ENCODE measurements at regions not wholly inside any gene's neighbourhood (a gene's known extent, or its start where the extent isn't known, plus 50 kb on each side); places are given as distances from the start of the nearest gene placed in this dataset.

DNA sequence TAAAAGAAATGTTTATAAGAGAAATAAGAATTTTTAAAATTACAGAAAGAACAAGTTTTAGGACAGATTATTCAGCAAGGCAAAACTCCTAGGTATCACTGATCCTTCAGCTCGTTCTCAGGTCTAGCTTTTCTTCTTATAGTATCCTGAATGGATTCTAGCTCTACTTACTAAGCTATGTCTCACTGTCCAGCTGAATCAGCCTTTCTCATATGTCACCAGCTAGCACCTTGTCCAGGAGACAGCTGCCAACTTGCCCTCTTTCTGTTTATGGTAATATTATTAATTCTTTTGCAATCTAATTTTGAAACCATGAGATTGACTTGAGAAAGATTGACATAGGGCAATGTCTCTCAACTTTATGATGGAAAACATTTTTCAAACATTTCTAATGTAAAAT, 159.9 kb downstream of the LYPLAL1 start:
- Histone ChIP-seq H3K4ac (ENCODE audit: low read length) (no peak overlapping the region), H3K9me3 (replicated peaks in 1 of 2; ENCODE audit: control insufficient read depth in 2 of 2, insufficient read depth in 1 of 2, low read depth in 1 of 2, low read length in 2 of 2) (no peaks in the 10 kb centered on the region), H4K8ac (ENCODE audit: low read depth, low read length) (no peak overlapping the region), H2BK12ac (ENCODE audit: low read length) (no peak overlapping the region), H4K91ac (ENCODE audit: low read depth, low read length, poor library complexity) (no peak overlapping the region), H3K18ac (ENCODE audit: low read length) (no peak overlapping the region), H2BK15ac (ENCODE audit: low read length) (no peak overlapping the region), H3K4me1 (ENCODE audit: control insufficient read depth in 2 of 2, insufficient read depth in 1 of 2, low read depth in 1 of 2, low read length in 2 of 2) (no peaks in the 10 kb centered on the region), H3K79me1 (ENCODE audit: low read depth, low read length) (no peaks in the 10 kb centered on the region), H2AFZ (ENCODE audit: low read length) (no peak overlapping the region), H2BK5ac (ENCODE audit: low read length) (no peak overlapping the region), H3K4me2 (ENCODE audit: insufficient read depth, low read length, poor library complexity, severe bottlenecking) (no peak overlapping the region), H3K14ac (ENCODE audit: low read length) (no peak overlapping the region), H3K36me3 (replicated peaks in 1 of 2; ENCODE audit: control insufficient read depth in 2 of 2, insufficient read depth in 2 of 2, low read length in 2 of 2) (no peaks in the 10 kb centered on the region), H3K27me3 (ENCODE audit: control insufficient read depth in 3 of 3, insufficient read depth in 3 of 3, low read depth in 1 of 3, low read length in 3 of 3) (no peaks in the 10 kb centered on the region), H2AK5ac (ENCODE audit: low read depth, low read length) (no peak overlapping the region), H3K23ac (ENCODE audit: low read depth, low read length, poor library complexity) (no peak overlapping the region), H3K9ac (ENCODE audit: low read depth, low read length, poor library complexity) (no peak overlapping the region), H2BK120ac (ENCODE audit: low read depth, low read length) (no peak overlapping the region), H3K4me3 (ENCODE audit: low read length in 2 of 2) (no peak overlapping the region), H3K27ac (replicated peaks; ENCODE audit: low read length) (no peak overlapping the region)
- no peak for DNase-seq (ENCODE audit: low spot score)
- no CpG with 5 or more reads among the region's 1 CpG for WGBS, 2 donors (ENCODE audit: extremely low coverage in 2 of 2, insufficient read length in 2 of 2, insufficient replicate concordance in 1 of 2)

DNA sequence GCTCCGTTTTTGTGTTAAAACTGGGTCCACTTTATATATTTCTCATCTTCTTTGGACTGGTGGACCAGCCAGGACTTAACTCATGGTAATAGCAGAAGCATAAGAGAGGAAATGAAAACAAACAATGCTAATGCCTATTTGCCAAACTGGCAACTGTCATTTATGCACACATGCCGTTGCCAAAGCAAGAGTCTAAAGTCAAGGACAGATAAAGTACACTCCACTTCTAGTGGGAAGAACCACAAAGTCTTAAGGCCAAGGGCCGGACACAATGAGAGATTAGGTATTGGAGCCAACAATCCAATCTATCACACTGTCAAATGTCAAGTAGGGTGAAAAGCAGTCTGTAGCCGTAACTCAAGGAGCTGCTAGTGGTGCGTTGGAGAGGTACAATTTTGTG, 157.7 kb downstream of the LYPLAL1 start:
- Histone ChIP-seq H3K14ac (ENCODE audit: low read length) (no peak overlapping the region), H3K27ac (replicated peaks; ENCODE audit: low read length) (no peak overlapping the region), H3K79me1 (ENCODE audit: low read depth, low read length) (no peaks in the 10 kb centered on the region), H3K9me3 (replicated peaks in 1 of 2; ENCODE audit: control insufficient read depth in 2 of 2, insufficient read depth in 1 of 2, low read depth in 1 of 2, low read length in 2 of 2) (peaks cover 1 to 11% of the 10 kb centered on the region in 2 donors), H2BK5ac (ENCODE audit: low read length) (no peak overlapping the region), H3K4ac (ENCODE audit: low read length) (no peak overlapping the region), H3K9ac (ENCODE audit: low read depth, low read length, poor library complexity) (no peak overlapping the region), H2BK15ac (ENCODE audit: low read length) (no peak overlapping the region), H2AK5ac (ENCODE audit: low read depth, low read length) (no peak overlapping the region), H4K91ac (ENCODE audit: low read depth, low read length, poor library complexity) (no peak overlapping the region), H2BK120ac (ENCODE audit: low read depth, low read length) (no peak overlapping the region), H3K4me3 (ENCODE audit: low read length in 2 of 2) (no peak overlapping the region), H3K18ac (ENCODE audit: low read length) (no peak overlapping the region), H2AFZ (ENCODE audit: low read length) (no peak overlapping the region), H3K27me3 (ENCODE audit: control insufficient read depth in 3 of 3, insufficient read depth in 3 of 3, low read depth in 1 of 3, low read length in 3 of 3) (no peaks in the 10 kb centered on the region), H3K23ac (ENCODE audit: low read depth, low read length, poor library complexity) (no peak overlapping the region), H2BK12ac (ENCODE audit: low read length) (no peak overlapping the region), H3K36me3 (replicated peaks in 1 of 2; ENCODE audit: control insufficient read depth in 2 of 2, insufficient read depth in 2 of 2, low read length in 2 of 2) (no peaks in the 10 kb centered on the region), H3K4me1 (ENCODE audit: control insufficient read depth in 2 of 2, insufficient read depth in 1 of 2, low read depth in 1 of 2, low read length in 2 of 2) (no peaks in the 10 kb centered on the region), H4K8ac (ENCODE audit: low read depth, low read length) (no peak overlapping the region), H3K4me2 (ENCODE audit: insufficient read depth, low read length, poor library complexity, severe bottlenecking) (no peak overlapping the region)
- no CpG with 5 or more reads among the region's 5 CpGs for WGBS, 2 donors (ENCODE audit: extremely low coverage in 2 of 2, insufficient read length in 2 of 2, insufficient replicate concordance in 1 of 2)
- DNase-seq (ENCODE audit: low spot score) = no peak

DNA sequence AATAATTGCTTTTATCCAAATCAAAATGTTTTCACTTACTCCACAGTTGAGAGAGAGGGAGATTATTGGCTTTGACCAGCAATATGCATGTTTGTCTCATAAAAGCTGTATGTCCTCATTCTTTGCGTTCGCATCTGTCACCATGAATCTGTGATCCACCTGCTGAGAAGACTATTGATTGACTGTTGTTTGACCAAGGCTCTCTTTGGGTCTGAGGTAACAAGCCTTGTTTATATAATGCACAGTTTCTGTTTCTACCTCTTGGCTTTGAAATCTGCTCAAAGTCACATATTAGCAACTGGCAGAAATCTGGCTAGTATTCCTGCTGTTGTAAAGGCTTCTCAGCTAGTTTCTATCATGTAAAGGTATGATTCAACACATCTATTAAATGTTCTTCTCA, 157.0 kb downstream of the LYPLAL1 start:
- no peak overlapping the region for H3K4me2 ChIP-seq (ENCODE audit: insufficient read depth, low read length, poor library complexity, severe bottlenecking)
- no peaks in the 10 kb centered on the region for H3K27me3 ChIP-seq (ENCODE audit: control insufficient read depth in 3 of 3, insufficient read depth in 3 of 3, low read depth in 1 of 3, low read length in 3 of 3)
- no peak overlapping the region for H4K8ac ChIP-seq (ENCODE audit: low read depth, low read length)
- peaks cover 1 to 11% of the 10 kb centered on the region in 2 donors for H3K9me3 ChIP-seq (replicated peaks in 1 of 2; ENCODE audit: control insufficient read depth in 2 of 2, insufficient read depth in 1 of 2, low read depth in 1 of 2, low read length in 2 of 2)
- H2BK5ac ChIP-seq (ENCODE audit: low read length) = no peak overlapping the region
- no peak overlapping the region for H3K9ac ChIP-seq (ENCODE audit: low read depth, low read length, poor library complexity)
- H2AFZ ChIP-seq (ENCODE audit: low read length) = no peak overlapping the region
- H3K23ac ChIP-seq (ENCODE audit: low read depth, low read length, poor library complexity) = no peak overlapping the region
- no CpG with 5 or more reads among the region's 2 CpGs for WGBS, 2 donors (ENCODE audit: extremely low coverage in 2 of 2, insufficient read length in 2 of 2, insufficient replicate concordance in 1 of 2)
- H2AK5ac ChIP-seq (ENCODE audit: low read depth, low read length) = no peak overlapping the region
- H3K18ac ChIP-seq (ENCODE audit: low read length) = no peak overlapping the region
- H3K36me3 ChIP-seq (replicated peaks in 1 of 2; ENCODE audit: control insufficient read depth in 2 of 2, insufficient read depth in 2 of 2, low read length in 2 of 2) = no peaks in the 10 kb centered on the region
- no peaks in the 10 kb centered on the region for H3K79me1 ChIP-seq (ENCODE audit: low read depth, low read length)
- H2BK15ac ChIP-seq (ENCODE audit: low read length) = no peak overlapping the region
- no peak overlapping the region for H3K4ac ChIP-seq (ENCODE audit: low read length)
- no peak for DNase-seq (ENCODE audit: low spot score)
- H3K27ac ChIP-seq (replicated peaks; ENCODE audit: low read length) = no peak overlapping the region
- no peak overlapping the region for H3K14ac ChIP-seq (ENCODE audit: low read length)
- no peak overlapping the region for H2BK120ac ChIP-seq (ENCODE audit: low read depth, low read length)
- no peak overlapping the region for H2BK12ac ChIP-seq (ENCODE audit: low read length)
- H3K4me3 ChIP-seq (ENCODE audit: low read length in 2 of 2) = no peak overlapping the region
- H3K4me1 ChIP-seq (ENCODE audit: control insufficient read depth in 2 of 2, insufficient read depth in 1 of 2, low read depth in 1 of 2, low read length in 2 of 2) = no peaks in the 10 kb centered on the region
- no peak overlapping the region for H4K91ac ChIP-seq (ENCODE audit: low read depth, low read length, poor library complexity)

DNA sequence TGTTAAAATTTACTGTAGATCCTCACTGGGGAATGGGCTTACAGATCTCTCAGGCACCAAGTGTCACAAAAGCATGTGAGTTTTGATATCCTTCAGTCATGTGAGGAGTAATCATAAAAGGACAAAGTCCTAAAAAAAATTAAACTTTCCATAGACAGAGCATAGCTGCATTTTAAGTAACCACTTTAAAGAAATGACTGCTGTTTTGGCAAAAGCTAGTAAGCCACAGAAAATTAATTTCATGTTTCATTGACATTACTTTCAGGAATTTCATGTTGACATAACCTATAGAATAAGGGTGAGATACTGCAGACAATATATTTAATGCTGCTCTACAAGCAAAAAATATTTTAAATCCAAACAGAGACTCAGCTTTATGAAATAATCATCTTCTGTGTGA, 156.3 kb downstream of the LYPLAL1 start:
- no peak overlapping the region for H3K23ac ChIP-seq (ENCODE audit: low read depth, low read length, poor library complexity)
- no peak overlapping the region for H3K27ac ChIP-seq (replicated peaks; ENCODE audit: low read length)
- no peak overlapping the region for H2AK5ac ChIP-seq (ENCODE audit: low read depth, low read length)
- H2BK12ac ChIP-seq (ENCODE audit: low read length) = no peak overlapping the region
- H3K4me2 ChIP-seq (ENCODE audit: insufficient read depth, low read length, poor library complexity, severe bottlenecking) = no peak overlapping the region
- H3K4me1 ChIP-seq (ENCODE audit: control insufficient read depth in 2 of 2, insufficient read depth in 1 of 2, low read depth in 1 of 2, low read length in 2 of 2) = no peaks in the 10 kb centered on the region
- no peak overlapping the region for H2BK15ac ChIP-seq (ENCODE audit: low read length)
- H4K8ac ChIP-seq (ENCODE audit: low read depth, low read length) = no peak overlapping the region
- no peak overlapping the region for H3K18ac ChIP-seq (ENCODE audit: low read length)
- DNase-seq (ENCODE audit: low spot score) = no peak
- H3K27me3 ChIP-seq (ENCODE audit: control insufficient read depth in 3 of 3, insufficient read depth in 3 of 3, low read depth in 1 of 3, low read length in 3 of 3) = no peaks in the 10 kb centered on the region
- no peak overlapping the region for H2AFZ ChIP-seq (ENCODE audit: low read length)
- no peak overlapping the region for H3K9ac ChIP-seq (ENCODE audit: low read depth, low read length, poor library complexity)
- no peak overlapping the region for H2BK5ac ChIP-seq (ENCODE audit: low read length)
- H3K4me3 ChIP-seq (ENCODE audit: low read length in 2 of 2) = no peak overlapping the region
- no peaks in the 10 kb centered on the region for H3K36me3 ChIP-seq (replicated peaks in 1 of 2; ENCODE audit: control insufficient read depth in 2 of 2, insufficient read depth in 2 of 2, low read length in 2 of 2)
- no peak overlapping the region for H3K14ac ChIP-seq (ENCODE audit: low read length)
- H3K9me3 ChIP-seq (replicated peaks in 1 of 2; ENCODE audit: control insufficient read depth in 2 of 2, insufficient read depth in 1 of 2, low read depth in 1 of 2, low read length in 2 of 2) = peaks cover 1 to 11% of the 10 kb centered on the region in 2 donors
- no peak overlapping the region for H4K91ac ChIP-seq (ENCODE audit: low read depth, low read length, poor library complexity)
- H2BK120ac ChIP-seq (ENCODE audit: low read depth, low read length) = no peak overlapping the region
- no peaks in the 10 kb centered on the region for H3K79me1 ChIP-seq (ENCODE audit: low read depth, low read length)
- H3K4ac ChIP-seq (ENCODE audit: low read length) = no peak overlapping the region

All from neuronal stem cell (in vitro differentiated cells).